Posterior vena cava (tissue), 2 donors: ENCODE measurements at regions not wholly inside any gene's neighbourhood (a gene's known extent, or its start where the extent isn't known, plus 50 kb on each side); places are given as distances from the start of the nearest gene placed in this dataset.

Source experiments
- DNase-seq: peaks from one replicate; pipeline ENCODE4 v3.0.0-alpha.2; 2020; ENCODE audit warnings: low spot score
- intact Hi-C, 2 donors: fragments of 100-400 bp; cut with DNase I; formaldehyde crosslinking; loops; one replicate each; pipeline versions ENCODE4 v1.14.1 to v1.14.2; 2022 to 2023
- donor health status: DM: yes; HTN: yes; CAD: no.
- donor health status: DM: yes; HTN: yes; CAD: no.

- intact Hi-C loops = no loop called here
- no peak for DNase-seq
Observed at GRCh38 chr1:228862542-228863505, 127.5 kb downstream of the RHOU start.

GRCh38 chr1:228863776-228864175 is 128.5 kb downstream of the RHOU start:
- no peak for DNase-seq
- intact Hi-C loops = no loop called here

DNA sequence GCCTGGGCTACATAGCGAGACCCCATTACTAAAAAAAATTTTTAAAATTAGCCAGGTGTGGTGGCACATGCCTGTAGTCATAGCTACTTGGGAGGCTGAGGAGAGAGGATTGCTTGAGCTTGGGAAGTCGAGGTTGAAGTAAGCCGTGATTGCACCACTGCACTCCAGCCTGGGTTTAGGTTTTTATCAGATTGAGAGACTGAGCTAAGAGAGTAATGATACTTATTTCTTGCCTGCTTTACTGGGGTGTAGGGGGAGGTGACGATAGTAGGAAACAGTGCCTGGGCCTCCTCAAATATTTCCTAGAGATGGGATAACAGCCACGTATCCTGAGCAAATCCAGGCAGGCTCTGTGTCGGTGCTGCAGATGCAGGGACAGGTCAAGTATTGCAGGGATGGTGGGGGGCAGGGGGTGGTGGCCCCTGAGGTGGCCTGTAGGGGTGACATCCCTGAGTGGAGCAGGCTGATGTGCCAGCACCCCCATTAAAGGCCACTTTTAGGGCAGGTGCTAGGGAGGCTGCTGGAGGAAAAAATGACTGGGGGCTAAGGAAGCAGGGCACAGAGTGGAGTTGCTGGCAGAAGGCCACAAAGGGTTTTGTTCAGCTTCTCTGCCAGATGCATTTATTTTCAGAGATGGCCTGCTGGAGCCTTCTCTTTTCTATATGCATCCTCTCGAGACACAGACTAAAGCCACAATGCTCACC is 130.5 kb downstream of the RHOU start:
- intact Hi-C loops = no loop called here

GRCh38 chr1:228866468-228866867 is 131.2 kb downstream of the RHOU start:
- intact Hi-C loops = no loop called here
- no peak for DNase-seq

More for the DNA sequence above, 130.5 kb downstream of the RHOU start:
- no peak for DNase-seq

GRCh38 chr1:228867108-228867950 is 132.1 kb downstream of the RHOU start:
- intact Hi-C loops = no loop called here
- no peak for DNase-seq

GRCh38 chr1:228867951-228868730 is 132.9 kb downstream of the RHOU start:
- intact Hi-C loops = no loop called here
- no peak for DNase-seq

DNA sequence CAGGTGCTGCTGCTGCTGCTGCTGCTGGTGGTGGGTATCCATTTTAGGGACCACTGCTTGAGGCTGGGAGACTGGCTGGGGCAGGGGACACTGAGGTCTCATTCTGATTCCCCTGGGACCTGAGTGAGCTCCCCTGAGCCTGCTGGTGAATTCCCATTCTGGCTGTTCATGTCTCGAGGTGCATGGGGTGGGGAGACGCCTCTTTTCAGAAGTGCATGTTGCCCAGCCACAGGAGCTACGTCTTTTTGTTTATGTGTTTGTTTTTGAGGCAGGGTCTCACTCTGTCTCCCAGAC is 133.4 kb downstream of the RHOU start:
- intact Hi-C loops = no loop called here
- DNase-seq = no peak

- intact Hi-C loops = no loop called here
Observed at GRCh38 chr1:228869312-228869824, 134.1 kb downstream of the RHOU start.

GRCh38 chr1:228870041-228870713 is 134.9 kb downstream of the RHOU start:
- DNase-seq = no peak
- intact Hi-C loops = no loop called here

More at GRCh38 chr1:228869312-228869824, 134.1 kb downstream of the RHOU start:
- no peak for DNase-seq

- intact Hi-C loops = no loop called here
- DNase-seq = no peak
Observed at GRCh38 chr1:228871314-228872061, 136.2 kb downstream of the RHOU start.

GRCh38 chr1:228872080-228872479 is 136.8 kb downstream of the RHOU start:
- no peak for DNase-seq
- intact Hi-C loops = no loop called here

- intact Hi-C loops = no loop called here
Observed at GRCh38 chr1:228873709-228874108, 138.4 kb downstream of the RHOU start.

GRCh38 chr1:228875741-228876140 is 140.5 kb downstream of the RHOU start:
- DNase-seq = no peak

More at GRCh38 chr1:228873709-228874108, 138.4 kb downstream of the RHOU start:
- no peak for DNase-seq

GRCh38 chr1:228876187-228876586 is 140.9 kb downstream of the RHOU start:
- DNase-seq = no peak
- intact Hi-C loops = no loop called here

More at GRCh38 chr1:228875741-228876140, 140.5 kb downstream of the RHOU start:
- intact Hi-C loops = no loop called here

- intact Hi-C loops = no loop called here
- DNase-seq = no peak
Observed at GRCh38 chr1:228879164-228879563, 143.9 kb downstream of the RHOU start.

GRCh38 chr1:228882041-228882770 is 146.9 kb downstream of the RHOU start:
- intact Hi-C loops = no loop called here
- DNase-seq = no peak
